ENCODE measurements at regions not wholly inside any gene's neighbourhood (a gene's known extent, or its start where the extent isn't known, plus 50 kb on each side); places are given as distances from the start of the nearest gene placed in this dataset.

- no peak for TF ChIP-seq CTCF (conservative IDR thresholded peaks at IDR 0.05 in 1 of 2, IDR thresholded peaks at IDR 0.05 in 1 of 2; ENCODE audit: low read depth in 1 of 2, low read length in 2 of 2)
- TF ChIP-seq EZH2 (IDR thresholded peaks at IDR 0.05; ENCODE audit: low read length, missing control alignments): no peak
Measured at GRCh38 chr3:187458383-187458782, 90.2 kb downstream of the RTP4 start.
